ENCODE measurements at regions not wholly inside any gene's neighbourhood (a gene's known extent, or its start where the extent isn't known, plus 50 kb on each side); places are given as distances from the start of the nearest gene placed in this dataset.

DNA sequence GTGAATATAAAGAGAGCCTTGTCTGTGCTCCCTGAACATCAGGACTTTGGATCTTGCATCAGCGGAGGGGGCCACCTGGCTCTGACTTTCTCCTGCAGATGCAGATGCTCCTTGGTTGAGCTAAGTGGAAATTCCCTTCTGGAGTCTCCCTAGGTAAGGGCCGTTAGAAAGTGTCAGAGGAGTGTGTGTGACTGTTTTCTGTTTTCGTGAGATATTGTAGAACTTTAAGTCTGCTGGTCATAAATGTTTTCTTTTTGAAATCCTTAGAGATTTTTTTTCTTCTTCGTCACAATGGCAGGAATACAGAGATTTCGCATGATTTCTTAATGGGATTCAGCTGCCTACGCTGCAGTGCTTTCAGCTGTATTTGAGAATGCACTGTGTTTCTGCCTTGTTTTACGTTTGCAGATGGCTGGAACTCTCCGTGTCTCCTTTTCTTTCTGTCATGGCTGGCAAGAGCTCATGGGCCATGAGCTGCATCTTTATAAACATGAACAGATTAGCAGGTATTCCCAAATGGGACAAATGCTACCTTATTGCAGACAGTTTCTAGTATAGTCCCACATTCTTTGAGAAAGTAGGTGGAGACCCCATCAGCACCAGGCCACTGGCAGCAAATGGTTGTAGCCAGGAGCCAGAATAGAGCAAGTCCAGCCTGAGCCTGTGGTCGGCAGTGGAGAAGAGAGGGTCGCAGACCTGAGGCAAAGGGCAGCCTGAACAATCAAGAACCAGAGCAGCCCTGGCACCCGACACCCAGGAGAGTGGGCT lies 76.2 kb upstream of the FRMD6 start:
- TF ChIP-seq TAF1 (IDR thresholded peaks at IDR 0.05; ENCODE audit: low read depth) (no peak), YY1 (IDR thresholded peaks at IDR 0.05; ENCODE audit: low read depth) (no peak), FOXM1 (IDR thresholded peaks at IDR 0.05; ENCODE audit: borderline replicate concordance, low read depth) (no peak)
- TF ChIP-seq, protein P1, sequence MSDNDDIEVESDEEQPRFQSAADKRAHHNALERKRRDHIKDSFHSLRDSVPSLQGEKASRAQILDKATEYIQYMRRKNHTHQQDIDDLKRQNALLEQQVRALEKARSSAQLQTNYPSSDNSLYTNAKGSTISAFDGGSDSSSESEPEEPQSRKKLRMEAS (IDR thresholded peaks at IDR 0.05) = no peak

DNA sequence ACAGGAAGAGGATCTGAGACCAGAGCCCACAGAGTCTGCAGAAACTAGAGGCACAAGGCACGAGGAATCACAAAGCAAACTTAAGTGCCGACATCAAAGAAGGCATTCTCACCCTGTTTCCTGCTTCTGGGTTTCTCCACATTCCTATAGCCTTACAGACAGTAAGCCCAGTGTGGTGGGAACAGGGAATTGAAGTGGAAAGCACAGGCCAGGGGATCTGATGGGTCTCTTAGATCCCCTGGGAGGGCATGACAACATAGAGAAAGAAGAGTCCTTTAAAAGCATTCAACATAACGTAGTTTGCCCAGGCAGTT lies 75.6 kb upstream of the FRMD6 start:
- no peak for TF ChIP-seq YY1 (IDR thresholded peaks at IDR 0.05; ENCODE audit: low read depth)

DNA sequence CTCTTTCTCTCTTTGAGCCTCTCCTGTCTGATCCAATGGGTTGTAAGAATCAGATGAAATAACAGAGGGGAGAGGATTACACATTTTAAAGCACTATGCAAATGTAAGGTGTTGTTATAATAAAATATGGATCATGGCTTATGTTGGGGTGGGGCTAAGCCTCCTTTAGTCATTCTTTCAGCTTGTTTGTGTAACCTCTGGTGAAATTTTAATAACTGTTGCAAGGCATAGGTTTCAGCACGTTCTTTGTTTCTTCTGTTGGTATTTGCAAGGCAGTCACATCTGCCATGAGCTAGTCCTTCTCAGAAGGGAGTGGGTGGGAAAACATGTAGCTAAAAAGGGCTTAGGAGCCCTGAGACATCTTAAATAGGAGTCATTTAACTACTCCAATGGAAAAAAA lies 74.8 kb upstream of the FRMD6 start:
- TF ChIP-seq, protein P2, sequence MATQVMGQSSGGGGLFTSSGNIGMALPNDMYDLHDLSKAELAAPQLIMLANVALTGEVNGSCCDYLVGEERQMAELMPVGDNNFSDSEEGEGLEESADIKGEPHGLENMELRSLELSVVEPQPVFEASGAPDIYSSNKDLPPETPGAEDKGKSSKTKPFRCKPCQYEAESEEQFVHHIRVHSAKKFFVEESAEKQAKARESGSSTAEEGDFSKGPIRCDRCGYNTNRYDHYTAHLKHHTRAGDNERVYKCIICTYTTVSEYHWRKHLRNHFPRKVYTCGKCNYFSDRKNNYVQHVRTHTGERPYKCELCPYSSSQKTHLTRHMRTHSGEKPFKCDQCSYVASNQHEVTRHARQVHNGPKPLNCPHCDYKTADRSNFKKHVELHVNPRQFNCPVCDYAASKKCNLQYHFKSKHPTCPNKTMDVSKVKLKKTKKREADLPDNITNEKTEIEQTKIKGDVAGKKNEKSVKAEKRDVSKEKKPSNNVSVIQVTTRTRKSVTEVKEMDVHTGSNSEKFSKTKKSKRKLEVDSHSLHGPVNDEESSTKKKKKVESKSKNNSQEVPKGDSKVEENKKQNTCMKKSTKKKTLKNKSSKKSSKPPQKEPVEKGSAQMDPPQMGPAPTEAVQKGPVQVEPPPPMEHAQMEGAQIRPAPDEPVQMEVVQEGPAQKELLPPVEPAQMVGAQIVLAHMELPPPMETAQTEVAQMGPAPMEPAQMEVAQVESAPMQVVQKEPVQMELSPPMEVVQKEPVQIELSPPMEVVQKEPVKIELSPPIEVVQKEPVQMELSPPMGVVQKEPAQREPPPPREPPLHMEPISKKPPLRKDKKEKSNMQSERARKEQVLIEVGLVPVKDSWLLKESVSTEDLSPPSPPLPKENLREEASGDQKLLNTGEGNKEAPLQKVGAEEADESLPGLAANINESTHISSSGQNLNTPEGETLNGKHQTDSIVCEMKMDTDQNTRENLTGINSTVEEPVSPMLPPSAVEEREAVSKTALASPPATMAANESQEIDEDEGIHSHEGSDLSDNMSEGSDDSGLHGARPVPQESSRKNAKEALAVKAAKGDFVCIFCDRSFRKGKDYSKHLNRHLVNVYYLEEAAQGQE (IDR thresholded peaks at IDR 0.05; ENCODE audit: low read depth) = no peak
- TF ChIP-seq TCF12 (IDR thresholded peaks at IDR 0.05; ENCODE audit: low read depth) (no peak), YY1 (IDR thresholded peaks at IDR 0.05; ENCODE audit: low read depth) (no peak), TEAD4 (IDR thresholded peaks at IDR 0.05) (no peak), EGR1 (IDR thresholded peaks at IDR 0.05) (no peak), EP300 (IDR thresholded peaks at IDR 0.05; ENCODE audit: borderline replicate concordance) (no peak), RAD21 (IDR thresholded peaks at IDR 0.05; ENCODE audit: low read depth) (no peak), NFIC (IDR thresholded peaks at IDR 0.05) (no peak), FOXM1 (IDR thresholded peaks at IDR 0.05; ENCODE audit: borderline replicate concordance, low read depth) (no peak), TAF1 (IDR thresholded peaks at IDR 0.05; ENCODE audit: low read depth) (no peak), ZBTB7A (IDR thresholded peaks at IDR 0.05; ENCODE audit: low read depth) (no peak), CREB1 (IDR thresholded peaks at IDR 0.05; ENCODE audit: low read depth) (no peak)
- TF ChIP-seq, protein P1 (IDR thresholded peaks at IDR 0.05) = no peak

DNA sequence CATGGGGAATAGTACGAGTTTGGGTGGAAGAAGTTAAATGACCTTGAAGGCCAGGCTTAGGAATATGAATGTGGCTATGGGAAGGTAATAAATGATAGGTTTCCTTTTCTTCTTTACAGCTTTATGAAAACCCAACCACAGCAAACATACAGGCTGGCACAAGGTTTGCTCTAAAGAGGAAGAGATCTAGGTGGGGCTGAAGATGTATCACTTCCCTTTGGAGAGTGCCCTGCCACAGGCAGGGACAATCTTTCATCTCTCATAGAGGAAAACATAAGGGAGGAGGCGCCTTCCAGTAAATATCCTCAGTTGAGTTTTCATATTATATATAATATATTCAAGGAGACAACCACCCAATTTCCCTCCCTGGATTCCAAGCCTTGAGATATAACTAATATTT lies 72.9 kb upstream of the FRMD6 start:
- TF ChIP-seq TAF1 (IDR thresholded peaks at IDR 0.05; ENCODE audit: low read depth) (no peak), FOXM1 (IDR thresholded peaks at IDR 0.05; ENCODE audit: borderline replicate concordance, low read depth) (no peak), TEAD4 (IDR thresholded peaks at IDR 0.05) (no peak), YY1 (IDR thresholded peaks at IDR 0.05; ENCODE audit: low read depth) (no peak), RAD21 (IDR thresholded peaks at IDR 0.05; ENCODE audit: low read depth) (no peak), TCF12 (IDR thresholded peaks at IDR 0.05; ENCODE audit: low read depth) (no peak), NFIC (IDR thresholded peaks at IDR 0.05) (no peak), CEBPB (IDR thresholded peaks at IDR 0.05) (no peak), CREB1 (IDR thresholded peaks at IDR 0.05; ENCODE audit: low read depth) (no peak)
- TF ChIP-seq, protein P3, sequence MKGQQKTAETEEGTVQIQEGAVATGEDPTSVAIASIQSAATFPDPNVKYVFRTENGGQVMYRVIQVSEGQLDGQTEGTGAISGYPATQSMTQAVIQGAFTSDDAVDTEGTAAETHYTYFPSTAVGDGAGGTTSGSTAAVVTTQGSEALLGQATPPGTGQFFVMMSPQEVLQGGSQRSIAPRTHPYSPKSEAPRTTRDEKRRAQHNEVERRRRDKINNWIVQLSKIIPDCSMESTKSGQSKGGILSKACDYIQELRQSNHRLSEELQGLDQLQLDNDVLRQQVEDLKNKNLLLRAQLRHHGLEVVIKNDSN (IDR thresholded peaks at IDR 0.05) = no peak
- TF ChIP-seq, protein P1 (IDR thresholded peaks at IDR 0.05) = no peak
- TF ChIP-seq, protein P2 (IDR thresholded peaks at IDR 0.05; ENCODE audit: low read depth) = no peak

DNA sequence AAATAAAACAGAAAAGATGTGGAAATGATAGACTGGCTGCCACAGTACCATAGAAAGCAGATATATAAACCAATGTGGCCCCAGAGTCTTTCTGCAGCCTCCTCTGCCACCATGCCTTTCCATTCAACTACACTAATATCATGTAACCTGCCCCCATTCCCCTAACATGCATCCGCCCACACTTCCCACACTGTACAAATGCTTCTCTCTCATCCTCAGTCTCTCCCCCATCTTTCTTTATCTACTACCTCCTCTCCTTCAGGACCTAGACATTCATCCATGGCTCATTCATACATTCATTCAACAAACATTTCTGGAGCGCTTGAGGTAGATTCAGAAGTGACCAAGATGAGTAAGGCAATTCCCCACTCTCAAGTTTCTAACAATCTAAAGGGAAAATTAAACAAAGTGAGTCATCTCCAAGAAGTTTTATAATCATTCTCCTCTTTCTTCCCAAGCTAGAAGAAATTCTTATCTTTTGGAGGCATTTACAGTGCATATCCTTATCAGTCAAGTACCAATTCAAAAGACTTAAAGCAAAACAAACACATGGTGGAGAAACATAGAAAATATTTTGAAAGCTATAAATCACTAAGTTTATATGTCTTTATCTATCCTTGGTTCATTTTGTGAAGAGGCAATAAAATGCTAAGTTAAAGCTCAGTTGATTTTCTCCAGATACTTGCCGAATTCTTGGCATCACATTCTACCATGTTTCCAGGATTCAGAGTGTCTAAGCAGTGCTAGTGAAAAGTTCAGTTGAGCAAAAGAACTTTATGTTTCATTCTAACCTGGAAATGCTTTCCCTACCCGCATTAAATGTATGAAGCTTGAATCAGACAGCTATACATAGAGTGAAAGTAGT lies 70.5 kb upstream of the FRMD6 start:
- TF ChIP-seq TEAD4 (IDR thresholded peaks at IDR 0.05) (no peak), TCF12 (IDR thresholded peaks at IDR 0.05; ENCODE audit: low read depth) (no peak), YY1 (IDR thresholded peaks at IDR 0.05; ENCODE audit: low read depth) (no peak), EGR1 (IDR thresholded peaks at IDR 0.05) (no peak), RAD21 (IDR thresholded peaks at IDR 0.05; ENCODE audit: low read depth) (no peak), CEBPB (IDR thresholded peaks at IDR 0.05) (no peak), TAF1 (IDR thresholded peaks at IDR 0.05; ENCODE audit: low read depth) (no peak), ZBTB7A (IDR thresholded peaks at IDR 0.05; ENCODE audit: low read depth) (no peak), FOXM1 (IDR thresholded peaks at IDR 0.05; ENCODE audit: borderline replicate concordance, low read depth) (no peak), EP300 (IDR thresholded peaks at IDR 0.05; ENCODE audit: borderline replicate concordance) (no peak)
- TF ChIP-seq, protein P3 (IDR thresholded peaks at IDR 0.05) = no peak
- TF ChIP-seq, protein P1 (IDR thresholded peaks at IDR 0.05) = no peak
- TF ChIP-seq, protein P2 (IDR thresholded peaks at IDR 0.05; ENCODE audit: low read depth) = no peak
